HL-60 (cell line): ENCODE measurements at regions not wholly inside any gene's neighbourhood (a gene's known extent, or its start where the extent isn't known, plus 50 kb on each side); places are given as distances from the start of the nearest gene placed in this dataset.

Experiments used
- DNase-seq, 2 experiments: peaks; one replicate each; pipeline ENCODE4 v3.0.0-alpha.2; 2010 to 2020; ENCODE audit warnings: low read depth in 1 of 2, low spot score in 1 of 2
- H3K27ac ChIP-seq: fragments of 250-450 bp; sonication (Bioruptor Pico); replicated peaks from 2 replicates; pipeline ENCODE4 v1.5.1; 2020; ENCODE audit warnings: mild to moderate bottlenecking, moderate library complexity
- H3K27me3 ChIP-seq: fragments of 250-450 bp; sonication (Bioruptor Pico); 2 replicates; pipeline ENCODE4 v1.5.1; 2021; ENCODE audit warnings: mild to moderate bottlenecking, moderate library complexity; ENCODE audit not compliant: insufficient read depth, poor library complexity, severe bottlenecking
- H3K4me3 ChIP-seq: replicated peaks from 2 replicates; pipeline ENCODE4 v1.5.1; 2011; ENCODE audit warnings: mild to moderate bottlenecking, control low read depth, low read length; ENCODE audit not compliant: insufficient read depth
- GABPA ChIP-seq: IDR thresholded peaks from 2 replicates; pipeline ENCODE4 v1.6.1; 2012; ENCODE audit warnings: low read depth
- POLR2AphosphoS5 ChIP-seq: IDR thresholded peaks from 2 replicates; pipeline ENCODE4 v1.6.1; 2012; ENCODE audit warnings: low read depth
- SPI1 ChIP-seq: IDR thresholded peaks from 2 replicates; pipeline ENCODE4 v1.6.1; 2012; ENCODE audit warnings: low read depth, mild to moderate bottlenecking, borderline replicate concordance
- TF ChIP-seq, protein P1 (sequence below): IDR thresholded peaks from one replicate; pipeline ENCODE4 v1.5.1; 2011; ENCODE audit warnings: low read length, control low read depth, inconsistent platforms; ENCODE audit not compliant: insufficient read depth
- TF ChIP-seq, protein P2 (sequence below): IDR thresholded peaks from 2 replicates; pipeline ENCODE4 v1.6.1; 2012; ENCODE audit warnings: low read depth; ENCODE audit not compliant: insufficient replicate concordance

DNA sequence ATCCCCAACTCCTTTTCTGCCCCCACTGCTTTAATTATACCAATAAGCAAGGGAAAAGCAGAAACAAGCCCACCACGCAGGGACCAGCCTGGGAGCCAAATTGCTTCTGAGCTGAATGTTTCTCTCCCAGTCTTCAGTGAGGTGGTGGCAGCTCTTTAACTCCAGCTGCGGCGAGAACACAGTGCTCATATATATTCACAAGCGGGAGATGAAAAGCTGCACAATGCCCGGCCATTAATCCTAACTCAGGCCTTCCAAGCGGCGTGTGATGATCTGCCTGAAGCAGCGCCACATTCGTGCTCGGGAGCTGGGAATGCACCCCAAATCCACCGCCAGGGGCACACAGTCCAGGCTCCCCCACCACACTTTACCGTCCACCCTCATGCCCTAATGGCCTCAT, 203.7 kb upstream of the SDK2 start:
- Histone ChIP-seq H3K27ac (no peak overlapping the region), H3K4me3 (no peak overlapping the region), H3K27me3 (no peaks in the 10 kb centered on the region)
- DNase-seq, result no peak
- TF ChIP-seq SPI1 (no peak), POLR2AphosphoS5 (no peak), GABPA (no peak)
- TF ChIP-seq, protein P1, sequence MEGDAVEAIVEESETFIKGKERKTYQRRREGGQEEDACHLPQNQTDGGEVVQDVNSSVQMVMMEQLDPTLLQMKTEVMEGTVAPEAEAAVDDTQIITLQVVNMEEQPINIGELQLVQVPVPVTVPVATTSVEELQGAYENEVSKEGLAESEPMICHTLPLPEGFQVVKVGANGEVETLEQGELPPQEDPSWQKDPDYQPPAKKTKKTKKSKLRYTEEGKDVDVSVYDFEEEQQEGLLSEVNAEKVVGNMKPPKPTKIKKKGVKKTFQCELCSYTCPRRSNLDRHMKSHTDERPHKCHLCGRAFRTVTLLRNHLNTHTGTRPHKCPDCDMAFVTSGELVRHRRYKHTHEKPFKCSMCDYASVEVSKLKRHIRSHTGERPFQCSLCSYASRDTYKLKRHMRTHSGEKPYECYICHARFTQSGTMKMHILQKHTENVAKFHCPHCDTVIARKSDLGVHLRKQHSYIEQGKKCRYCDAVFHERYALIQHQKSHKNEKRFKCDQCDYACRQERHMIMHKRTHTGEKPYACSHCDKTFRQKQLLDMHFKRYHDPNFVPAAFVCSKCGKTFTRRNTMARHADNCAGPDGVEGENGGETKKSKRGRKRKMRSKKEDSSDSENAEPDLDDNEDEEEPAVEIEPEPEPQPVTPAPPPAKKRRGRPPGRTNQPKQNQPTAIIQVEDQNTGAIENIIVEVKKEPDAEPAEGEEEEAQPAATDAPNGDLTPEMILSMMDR, result no peak
- TF ChIP-seq, protein P2, sequence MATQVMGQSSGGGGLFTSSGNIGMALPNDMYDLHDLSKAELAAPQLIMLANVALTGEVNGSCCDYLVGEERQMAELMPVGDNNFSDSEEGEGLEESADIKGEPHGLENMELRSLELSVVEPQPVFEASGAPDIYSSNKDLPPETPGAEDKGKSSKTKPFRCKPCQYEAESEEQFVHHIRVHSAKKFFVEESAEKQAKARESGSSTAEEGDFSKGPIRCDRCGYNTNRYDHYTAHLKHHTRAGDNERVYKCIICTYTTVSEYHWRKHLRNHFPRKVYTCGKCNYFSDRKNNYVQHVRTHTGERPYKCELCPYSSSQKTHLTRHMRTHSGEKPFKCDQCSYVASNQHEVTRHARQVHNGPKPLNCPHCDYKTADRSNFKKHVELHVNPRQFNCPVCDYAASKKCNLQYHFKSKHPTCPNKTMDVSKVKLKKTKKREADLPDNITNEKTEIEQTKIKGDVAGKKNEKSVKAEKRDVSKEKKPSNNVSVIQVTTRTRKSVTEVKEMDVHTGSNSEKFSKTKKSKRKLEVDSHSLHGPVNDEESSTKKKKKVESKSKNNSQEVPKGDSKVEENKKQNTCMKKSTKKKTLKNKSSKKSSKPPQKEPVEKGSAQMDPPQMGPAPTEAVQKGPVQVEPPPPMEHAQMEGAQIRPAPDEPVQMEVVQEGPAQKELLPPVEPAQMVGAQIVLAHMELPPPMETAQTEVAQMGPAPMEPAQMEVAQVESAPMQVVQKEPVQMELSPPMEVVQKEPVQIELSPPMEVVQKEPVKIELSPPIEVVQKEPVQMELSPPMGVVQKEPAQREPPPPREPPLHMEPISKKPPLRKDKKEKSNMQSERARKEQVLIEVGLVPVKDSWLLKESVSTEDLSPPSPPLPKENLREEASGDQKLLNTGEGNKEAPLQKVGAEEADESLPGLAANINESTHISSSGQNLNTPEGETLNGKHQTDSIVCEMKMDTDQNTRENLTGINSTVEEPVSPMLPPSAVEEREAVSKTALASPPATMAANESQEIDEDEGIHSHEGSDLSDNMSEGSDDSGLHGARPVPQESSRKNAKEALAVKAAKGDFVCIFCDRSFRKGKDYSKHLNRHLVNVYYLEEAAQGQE, result no peak

DNA sequence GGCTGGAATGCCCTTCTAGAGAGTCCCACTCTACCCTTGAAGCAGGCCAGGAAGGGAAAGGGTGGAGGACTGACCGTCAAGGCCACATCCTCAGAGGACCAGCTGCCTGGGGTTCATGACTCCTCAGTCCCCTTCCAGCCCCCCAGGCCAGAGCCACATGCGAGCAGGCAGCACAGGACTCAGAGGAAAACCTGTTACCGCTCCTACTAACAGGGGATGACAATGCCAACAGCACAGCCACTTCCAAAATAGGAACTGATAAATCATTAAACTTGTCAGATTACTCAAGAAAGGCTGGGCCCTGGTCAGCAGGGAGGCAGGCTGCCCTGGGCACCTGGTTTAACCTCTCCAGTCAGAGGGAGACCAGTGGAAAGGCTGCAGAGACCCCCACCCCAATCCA, 206.2 kb upstream of the SDK2 start:
- no peak for DNase-seq
- Histone ChIP-seq H3K4me3 (no peak overlapping the region), H3K27ac (no peak overlapping the region), H3K27me3 (no peaks in the 10 kb centered on the region)
- TF ChIP-seq GABPA, result no peak
- TF ChIP-seq SPI1, result no peak
- TF ChIP-seq POLR2AphosphoS5, result no peak
- TF ChIP-seq, protein P1, result no peak
- TF ChIP-seq, protein P2, result no peak

DNA sequence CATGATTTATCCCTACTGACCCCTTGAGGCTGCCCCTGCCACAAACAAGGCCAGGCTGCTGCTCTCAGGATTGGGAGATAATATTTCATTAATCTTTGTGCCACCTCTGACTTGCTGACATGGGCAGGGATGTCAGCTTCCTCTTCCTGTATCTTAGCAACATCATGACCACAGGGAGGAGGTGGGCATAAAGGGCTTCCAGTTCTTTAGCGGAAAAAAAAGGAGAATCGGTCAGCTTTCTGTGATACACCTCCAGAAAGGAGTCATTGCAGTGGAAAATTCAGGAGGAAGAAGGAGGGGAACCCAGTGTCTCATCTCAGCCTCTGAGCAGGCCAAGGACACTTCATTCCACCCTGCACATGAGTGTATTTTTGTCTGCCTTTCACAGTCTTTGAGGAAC, 206.8 kb upstream of the SDK2 start:
- Histone ChIP-seq H3K4me3 (no peak overlapping the region), H3K27ac (no peak overlapping the region), H3K27me3 (no peaks in the 10 kb centered on the region)
- TF ChIP-seq, protein P2, result no peak
- no peak for TF ChIP-seq POLR2AphosphoS5
- TF ChIP-seq GABPA, result no peak
- no peak for TF ChIP-seq SPI1
- TF ChIP-seq, protein P1, result no peak
- DNase-seq, result no peak
